SK-N-SH treated with all-trans-retinoic acid at 6 μM for 48 hours (cell line): ENCODE measurements at regions not wholly inside any gene's neighbourhood (a gene's known extent, or its start where the extent isn't known, plus 50 kb on each side); places are given as distances from the start of the nearest gene placed in this dataset.

Experiments
- ATAC-seq: fragments of 200-7000 bp; cut with Tn5 transposase; 3 replicates; pipeline ENCODE4 v1.9.1; 2020; ENCODE audit warnings: mild to moderate bottlenecking, moderate library complexity
- ARNTL ChIP-seq: fragments of 450-650 bp; formaldehyde crosslinking; IDR thresholded peaks from 2 replicates; pipeline ENCODE4 v1.5.0; 2020; ENCODE audit warnings: low read depth, mild to moderate bottlenecking, moderate library complexity, borderline replicate concordance
- CSDC2 ChIP-seq: fragments of 250-450 bp; sonication (Bioruptor Pico); IDR thresholded peaks from 2 replicates; pipeline ENCODE4 v1.5.0; 2020; ENCODE audit warnings: mild to moderate bottlenecking, moderate library complexity
- ESRRG ChIP-seq: fragments of 250-450 bp; sonication (Bioruptor Pico); IDR thresholded peaks from 2 replicates; pipeline ENCODE4 v1.6.1; 2021; ENCODE audit warnings: mild to moderate bottlenecking
- GLIS3 ChIP-seq: fragments of 250-450 bp; sonication (Bioruptor Pico); IDR thresholded peaks from 2 replicates; pipeline ENCODE4 v1.5.0; 2020; ENCODE audit warnings: mild to moderate bottlenecking, moderate library complexity
- ISL1 ChIP-seq: fragments of 250-450 bp; sonication (Bioruptor Pico); IDR thresholded peaks from 2 replicates; pipeline ENCODE4 v2.1.2; 2022; ENCODE audit warnings: mild to moderate bottlenecking, moderate library complexity
- OSR1 ChIP-seq: fragments of 250-450 bp; sonication (Bioruptor Pico); IDR thresholded peaks from 2 replicates; pipeline ENCODE4 v1.8.0; 2022; ENCODE audit warnings: moderate library complexity, mild to moderate bottlenecking, inconsistent platforms
- PPARA ChIP-seq: fragments of 250-450 bp; sonication (Bioruptor Pico); IDR thresholded peaks from 2 replicates; pipeline ENCODE4 v1.5.0; 2020; ENCODE audit warnings: mild to moderate bottlenecking, borderline replicate concordance
- RARB ChIP-seq: fragments of 250-450 bp; sonication (Bioruptor Pico); IDR thresholded peaks from 2 replicates; pipeline ENCODE4 v1.8.0; 2021; ENCODE audit warnings: mild to moderate bottlenecking, moderate library complexity
- SNAI2 ChIP-seq: fragments of 250-450 bp; sonication (Bioruptor Pico); IDR thresholded peaks from 2 replicates; pipeline ENCODE4 v1.5.0; 2020; ENCODE audit warnings: mild to moderate bottlenecking, moderate library complexity
- TCF4 ChIP-seq: fragments of 250-450 bp; sonication (Bioruptor Pico); IDR thresholded peaks from 2 replicates; pipeline ENCODE4 v1.8.0; 2021; ENCODE audit warnings: mild to moderate bottlenecking, moderate library complexity, borderline replicate concordance
- TOX ChIP-seq: fragments of 250-450 bp; sonication (Bioruptor Pico); IDR thresholded peaks from 2 replicates; pipeline ENCODE4 v1.8.0; 2021; ENCODE audit warnings: mild to moderate bottlenecking, moderate library complexity, borderline replicate concordance
- ZC3H10 ChIP-seq: fragments of 250-450 bp; sonication (Bioruptor Pico); IDR thresholded peaks from 2 replicates; pipeline ENCODE4 v1.5.1; 2021; ENCODE audit warnings: mild to moderate bottlenecking, moderate library complexity
- ZFP3 ChIP-seq: fragments of 250-450 bp; sonication (Bioruptor Pico); IDR thresholded peaks from 2 replicates; pipeline ENCODE4 v1.5.0; 2020; ENCODE audit warnings: mild to moderate bottlenecking, moderate library complexity
- ZFP30 ChIP-seq: fragments of 450-650 bp; formaldehyde crosslinking; IDR thresholded peaks from 2 replicates; pipeline ENCODE4 v1.5.0; 2022; ENCODE audit warnings: mild to moderate bottlenecking, moderate library complexity
- ZNF565 ChIP-seq: fragments of 450-650 bp; formaldehyde crosslinking; conservative IDR thresholded peaks from 2 replicates; pipeline ENCODE4 v1.5.0; 2020; ENCODE audit warnings: low read depth, mild to moderate bottlenecking, moderate library complexity
- ZNF70 ChIP-seq: fragments of 450-650 bp; formaldehyde crosslinking; IDR thresholded peaks from 2 replicates; pipeline ENCODE4 v1.5.0; 2020; ENCODE audit warnings: mild to moderate bottlenecking, moderate library complexity
- ZNF8 ChIP-seq: fragments of 450-650 bp; formaldehyde crosslinking; IDR thresholded peaks from 2 replicates; pipeline ENCODE4 v1.5.0; 2020; ENCODE audit warnings: mild to moderate bottlenecking, moderate library complexity
- TF ChIP-seq, protein P1 (sequence below): fragments of 250-450 bp; sonication (Bioruptor Pico); IDR thresholded peaks from 2 replicates; pipeline ENCODE4 v1.5.0; 2020; ENCODE audit warnings: mild to moderate bottlenecking, moderate library complexity
- TF ChIP-seq, protein P2 (sequence below): fragments of 250-450 bp; sonication (Bioruptor Pico); IDR thresholded peaks from 2 replicates; pipeline ENCODE4 v1.5.1; 2021; ENCODE audit warnings: mild to moderate bottlenecking, moderate library complexity
- TF ChIP-seq, protein P3 (sequence below): fragments of 250-450 bp; sonication (Bioruptor Pico); IDR thresholded peaks from 2 replicates; pipeline ENCODE4 v1.8.0; 2021; ENCODE audit warnings: low read depth, mild to moderate bottlenecking, moderate library complexity, borderline replicate concordance
- TF ChIP-seq, protein P4 (sequence below): fragments of 250-450 bp; sonication (Bioruptor Pico); IDR thresholded peaks from 2 replicates; pipeline ENCODE4 v1.8.0; 2020; ENCODE audit warnings: mild to moderate bottlenecking, moderate library complexity, borderline replicate concordance
- TF ChIP-seq, protein P5 (sequence below): fragments of 250-450 bp; sonication (Bioruptor Pico); IDR thresholded peaks from 2 replicates; pipeline ENCODE4 v1.5.1; 2020; ENCODE audit warnings: low read depth, mild to moderate bottlenecking, moderate library complexity

DNA sequence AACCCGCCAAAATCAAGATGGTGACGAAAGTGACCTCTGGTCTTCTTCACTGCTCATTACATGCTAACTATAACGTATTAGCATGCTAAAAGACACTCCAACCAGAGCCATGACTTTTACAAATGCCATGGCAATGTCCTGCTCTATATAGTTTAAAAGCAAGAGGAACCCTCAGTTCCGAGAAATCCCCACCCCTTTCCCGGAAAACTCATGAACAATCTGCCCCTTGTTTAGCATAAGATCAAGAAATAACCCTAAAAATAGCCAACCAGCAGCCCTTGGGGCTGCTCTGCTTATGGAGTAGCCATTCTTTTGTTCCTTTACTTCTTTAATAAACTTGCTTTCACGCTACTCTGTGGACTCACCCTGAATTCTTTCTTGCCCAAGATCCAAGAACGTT lies 463.5 kb upstream of the FAM241A start:
- TF ChIP-seq ZNF70 (no peak), PPARA (no peak), TOX (no peak), GLIS3 (no peak), ZFP30 (CRISPR knock-in tag) (no peak), ISL1 (CRISPR knock-in tag) (no peak)
- no peak for ATAC-seq

DNA sequence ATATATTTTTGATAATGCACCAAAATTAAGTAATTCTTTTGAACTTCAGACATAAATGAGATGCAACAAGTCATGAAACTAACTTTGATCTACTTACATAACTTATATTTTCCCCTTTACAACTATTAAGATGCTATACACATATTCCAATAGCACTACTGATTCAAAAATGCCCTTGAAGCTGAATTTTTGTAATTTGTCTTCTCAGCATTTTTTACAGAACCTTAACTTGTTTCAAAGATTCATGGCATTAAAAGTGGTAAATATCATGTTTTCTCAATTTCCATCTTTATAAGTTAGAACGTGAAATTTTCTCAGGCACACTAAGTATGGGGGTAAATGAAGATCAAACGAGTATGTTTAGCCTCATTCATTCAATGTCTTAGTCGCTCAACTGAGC lies 460.0 kb upstream of the FAM241A start:
- no peak for TF ChIP-seq ISL1 (CRISPR knock-in tag)
- no peak for TF ChIP-seq ZFP3
- TF ChIP-seq ZC3H10: no peak
- TF ChIP-seq, protein P1, sequence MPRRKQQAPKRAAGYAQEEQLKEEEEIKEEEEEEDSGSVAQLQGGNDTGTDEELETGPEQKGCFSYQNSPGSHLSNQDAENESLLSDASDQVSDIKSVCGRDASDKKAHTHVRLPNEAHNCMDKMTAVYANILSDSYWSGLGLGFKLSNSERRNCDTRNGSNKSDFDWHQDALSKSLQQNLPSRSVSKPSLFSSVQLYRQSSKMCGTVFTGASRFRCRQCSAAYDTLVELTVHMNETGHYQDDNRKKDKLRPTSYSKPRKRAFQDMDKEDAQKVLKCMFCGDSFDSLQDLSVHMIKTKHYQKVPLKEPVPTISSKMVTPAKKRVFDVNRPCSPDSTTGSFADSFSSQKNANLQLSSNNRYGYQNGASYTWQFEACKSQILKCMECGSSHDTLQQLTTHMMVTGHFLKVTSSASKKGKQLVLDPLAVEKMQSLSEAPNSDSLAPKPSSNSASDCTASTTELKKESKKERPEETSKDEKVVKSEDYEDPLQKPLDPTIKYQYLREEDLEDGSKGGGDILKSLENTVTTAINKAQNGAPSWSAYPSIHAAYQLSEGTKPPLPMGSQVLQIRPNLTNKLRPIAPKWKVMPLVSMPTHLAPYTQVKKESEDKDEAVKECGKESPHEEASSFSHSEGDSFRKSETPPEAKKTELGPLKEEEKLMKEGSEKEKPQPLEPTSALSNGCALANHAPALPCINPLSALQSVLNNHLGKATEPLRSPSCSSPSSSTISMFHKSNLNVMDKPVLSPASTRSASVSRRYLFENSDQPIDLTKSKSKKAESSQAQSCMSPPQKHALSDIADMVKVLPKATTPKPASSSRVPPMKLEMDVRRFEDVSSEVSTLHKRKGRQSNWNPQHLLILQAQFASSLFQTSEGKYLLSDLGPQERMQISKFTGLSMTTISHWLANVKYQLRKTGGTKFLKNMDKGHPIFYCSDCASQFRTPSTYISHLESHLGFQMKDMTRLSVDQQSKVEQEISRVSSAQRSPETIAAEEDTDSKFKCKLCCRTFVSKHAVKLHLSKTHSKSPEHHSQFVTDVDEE (CRISPR knock-in tag): no peak
- no peak for TF ChIP-seq RARB (CRISPR knock-in tag)
- TF ChIP-seq, protein P2, sequence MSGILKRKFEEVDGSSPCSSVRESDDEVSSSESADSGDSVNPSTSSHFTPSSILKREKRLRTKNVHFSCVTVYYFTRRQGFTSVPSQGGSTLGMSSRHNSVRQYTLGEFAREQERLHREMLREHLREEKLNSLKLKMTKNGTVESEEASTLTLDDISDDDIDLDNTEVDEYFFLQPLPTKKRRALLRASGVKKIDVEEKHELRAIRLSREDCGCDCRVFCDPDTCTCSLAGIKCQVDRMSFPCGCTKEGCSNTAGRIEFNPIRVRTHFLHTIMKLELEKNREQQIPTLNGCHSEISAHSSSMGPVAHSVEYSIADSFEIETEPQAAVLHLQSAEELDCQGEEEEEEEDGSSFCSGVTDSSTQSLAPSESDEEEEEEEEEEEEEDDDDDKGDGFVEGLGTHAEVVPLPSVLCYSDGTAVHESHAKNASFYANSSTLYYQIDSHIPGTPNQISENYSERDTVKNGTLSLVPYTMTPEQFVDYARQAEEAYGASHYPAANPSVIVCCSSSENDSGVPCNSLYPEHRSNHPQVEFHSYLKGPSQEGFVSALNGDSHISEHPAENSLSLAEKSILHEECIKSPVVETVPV: no peak
- no peak for TF ChIP-seq CSDC2 (CRISPR knock-in tag)
- no peak for TF ChIP-seq PPARA
- TF ChIP-seq, protein P3, sequence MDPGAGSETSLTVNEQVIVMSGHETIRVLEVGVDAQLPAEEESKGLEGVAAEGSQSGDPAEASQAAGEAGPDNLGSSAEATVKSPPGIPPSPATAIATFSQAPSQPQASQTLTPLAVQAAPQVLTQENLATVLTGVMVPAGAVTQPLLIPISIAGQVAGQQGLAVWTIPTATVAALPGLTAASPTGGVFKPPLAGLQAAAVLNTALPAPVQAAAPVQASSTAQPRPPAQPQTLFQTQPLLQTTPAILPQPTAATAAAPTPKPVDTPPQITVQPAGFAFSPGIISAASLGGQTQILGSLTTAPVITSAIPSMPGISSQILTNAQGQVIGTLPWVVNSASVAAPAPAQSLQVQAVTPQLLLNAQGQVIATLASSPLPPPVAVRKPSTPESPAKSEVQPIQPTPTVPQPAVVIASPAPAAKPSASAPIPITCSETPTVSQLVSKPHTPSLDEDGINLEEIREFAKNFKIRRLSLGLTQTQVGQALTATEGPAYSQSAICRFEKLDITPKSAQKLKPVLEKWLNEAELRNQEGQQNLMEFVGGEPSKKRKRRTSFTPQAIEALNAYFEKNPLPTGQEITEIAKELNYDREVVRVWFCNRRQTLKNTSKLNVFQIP (CRISPR knock-in tag): no peak
- TF ChIP-seq SNAI2 (CRISPR knock-in tag): no peak
- TF ChIP-seq ZNF70: no peak
- TF ChIP-seq TOX: no peak
- no peak for ATAC-seq

DNA sequence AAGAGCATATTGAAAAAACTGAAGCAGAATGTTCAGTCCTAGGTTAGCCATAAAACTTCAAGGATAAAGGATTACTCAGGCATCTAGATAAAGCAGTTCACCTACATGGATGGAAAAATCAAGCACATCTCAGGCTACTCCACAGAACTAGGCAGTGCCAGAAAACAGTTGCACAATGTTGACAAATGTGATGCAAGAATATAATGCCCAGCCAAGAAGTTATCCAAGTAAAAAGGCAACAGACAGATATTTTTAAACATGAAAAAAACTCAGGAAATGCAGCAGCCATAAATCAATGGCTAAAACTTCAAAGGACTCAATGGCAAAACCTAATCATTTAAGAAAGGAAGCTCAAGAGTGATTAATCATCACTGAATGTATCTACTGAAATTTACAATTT lies 456.0 kb upstream of the FAM241A start:
- ATAC-seq: no peak
- TF ChIP-seq ESRRG (CRISPR knock-in tag) (no peak), ZNF565 (CRISPR knock-in tag) (no peak), TCF4 (CRISPR knock-in tag) (no peak), ZFP30 (CRISPR knock-in tag) (no peak), CSDC2 (CRISPR knock-in tag) (no peak), ISL1 (CRISPR knock-in tag) (no peak), ARNTL (no peak), ZC3H10 (no peak), SNAI2 (CRISPR knock-in tag) (no peak), OSR1 (CRISPR knock-in tag) (no peak), ZNF70 (no peak), ZNF8 (no peak), GLIS3 (no peak), PPARA (no peak)
- TF ChIP-seq, protein P4, sequence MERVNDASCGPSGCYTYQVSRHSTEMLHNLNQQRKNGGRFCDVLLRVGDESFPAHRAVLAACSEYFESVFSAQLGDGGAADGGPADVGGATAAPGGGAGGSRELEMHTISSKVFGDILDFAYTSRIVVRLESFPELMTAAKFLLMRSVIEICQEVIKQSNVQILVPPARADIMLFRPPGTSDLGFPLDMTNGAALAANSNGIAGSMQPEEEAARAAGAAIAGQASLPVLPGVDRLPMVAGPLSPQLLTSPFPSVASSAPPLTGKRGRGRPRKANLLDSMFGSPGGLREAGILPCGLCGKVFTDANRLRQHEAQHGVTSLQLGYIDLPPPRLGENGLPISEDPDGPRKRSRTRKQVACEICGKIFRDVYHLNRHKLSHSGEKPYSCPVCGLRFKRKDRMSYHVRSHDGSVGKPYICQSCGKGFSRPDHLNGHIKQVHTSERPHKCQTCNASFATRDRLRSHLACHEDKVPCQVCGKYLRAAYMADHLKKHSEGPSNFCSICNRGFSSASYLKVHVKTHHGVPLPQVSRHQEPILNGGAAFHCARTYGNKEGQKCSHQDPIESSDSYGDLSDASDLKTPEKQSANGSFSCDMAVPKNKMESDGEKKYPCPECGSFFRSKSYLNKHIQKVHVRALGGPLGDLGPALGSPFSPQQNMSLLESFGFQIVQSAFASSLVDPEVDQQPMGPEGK (CRISPR knock-in tag): no peak
- TF ChIP-seq, protein P1 (CRISPR knock-in tag): no peak
- TF ChIP-seq, protein P2: no peak
- TF ChIP-seq, protein P5, sequence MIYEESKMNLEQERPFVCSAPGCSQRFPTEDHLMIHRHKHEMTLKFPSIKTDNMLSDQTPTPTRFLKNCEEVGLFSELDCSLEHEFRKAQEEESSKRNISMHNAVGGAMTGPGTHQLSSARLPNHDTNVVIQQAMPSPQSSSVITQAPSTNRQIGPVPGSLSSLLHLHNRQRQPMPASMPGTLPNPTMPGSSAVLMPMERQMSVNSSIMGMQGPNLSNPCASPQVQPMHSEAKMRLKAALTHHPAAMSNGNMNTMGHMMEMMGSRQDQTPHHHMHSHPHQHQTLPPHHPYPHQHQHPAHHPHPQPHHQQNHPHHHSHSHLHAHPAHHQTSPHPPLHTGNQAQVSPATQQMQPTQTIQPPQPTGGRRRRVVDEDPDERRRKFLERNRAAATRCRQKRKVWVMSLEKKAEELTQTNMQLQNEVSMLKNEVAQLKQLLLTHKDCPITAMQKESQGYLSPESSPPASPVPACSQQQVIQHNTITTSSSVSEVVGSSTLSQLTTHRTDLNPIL (CRISPR knock-in tag): no peak
- TF ChIP-seq, protein P3 (CRISPR knock-in tag): no peak
